H1 (cell line): ENCODE measurements at regions not wholly inside any gene's neighbourhood (a gene's known extent, or its start where the extent isn't known, plus 50 kb on each side); places are given as distances from the start of the nearest gene placed in this dataset.

Source experiments
- CTCF ChIA-PET: fragments of 300-600 bp; sonication (Branson Sonifier 250); formaldehyde crosslinking; loops from one replicate; lab custom pipeline; 2021; ENCODE audit not compliant: partially characterized antibody; lab: Charles Lee
- POLR2A ChIA-PET: fragments of 300-600 bp; sonication (Branson Sonifier 250); formaldehyde crosslinking; loops from one replicate; lab custom pipeline; 2021; ENCODE audit warnings: inconsistent platforms; ENCODE audit not compliant: partially characterized antibody; lab: Charles Lee
- DNase-seq, 2 experiments: peaks; one replicate each; pipeline versions ENCODE4 v3.0.0 to v3.0.0-alpha.2; 2010 to 2022; ENCODE audit warnings: low spot score in 2 of 2, low read depth in 1 of 2, mixed read lengths in 1 of 2
- FAIRE-seq: peaks from 2 replicates; lab custom pipeline; 2011; peaks lifted over from hg19 to GRCh38; lab: Jason Lieb, UNC
- H2AFZ ChIP-seq: 2 replicates; pipeline ENCODE4 v1.8.1; 2012; ENCODE audit warnings: low read length, inconsistent platforms
- H2AK5ac ChIP-seq: 2 replicates; pipeline ENCODE4 v1.6.1; 2013; ENCODE audit warnings: low read depth, low read length
- H2BK120ac ChIP-seq: replicated peaks from 2 replicates; pipeline ENCODE3; 2013; ENCODE audit warnings: low read depth, low read length, inconsistent platforms
- H2BK12ac ChIP-seq: 2 replicates; pipeline ENCODE4 v1.6.1; 2013; ENCODE audit warnings: low read depth, low read length
- H2BK15ac ChIP-seq: 2 replicates; pipeline ENCODE4 v1.6.1; 2013; ENCODE audit warnings: low read length
- H2BK20ac ChIP-seq: 2 replicates; pipeline ENCODE4 v1.6.1; 2013; ENCODE audit warnings: low read length
- H2BK5ac ChIP-seq: 2 replicates; pipeline ENCODE4 v1.6.1; 2013; ENCODE audit warnings: low read depth, low read length
- H3K14ac ChIP-seq: 2 replicates; pipeline ENCODE4 v1.6.1; 2013; ENCODE audit warnings: inconsistent platforms; ENCODE audit not compliant: insufficient read length
- H3K18ac ChIP-seq: 2 replicates; pipeline ENCODE4 v1.6.1; 2013; ENCODE audit warnings: low read length; ENCODE audit errors: extremely low read depth
- H3K23ac ChIP-seq: 2 replicates; pipeline ENCODE4 v1.6.1; 2013; ENCODE audit warnings: inconsistent platforms; ENCODE audit not compliant: insufficient read length
- H3K23me2 ChIP-seq: 2 replicates; pipeline ENCODE4 v1.6.1; 2013; ENCODE audit warnings: low read depth, low read length
- H3K27ac ChIP-seq: 2 replicates; pipeline ENCODE4 v1.6.1; 2011; ENCODE audit warnings: low read depth, low read length, inconsistent platforms
- H3K27me3 ChIP-seq, 4 experiments: replicated peaks in 1 of 4; 1 replicate in 1 of 4; 2 replicates in 3 of 4; pipeline versions ENCODE4 v1.6.1 to v1.8.1; 2011 to 2013; ENCODE audit warnings: low read length in 3 of 4, mild to moderate bottlenecking in 3 of 4, inconsistent platforms in 2 of 4, mixed read lengths in 2 of 4, moderate library complexity in 1 of 4; ENCODE audit not compliant: control insufficient read depth in 3 of 4, insufficient read depth in 3 of 4; ENCODE audit errors: extremely low read depth in 1 of 4
- H3K36me3 ChIP-seq, 4 experiments: 2 replicates each; pipeline versions ENCODE4 v1.6.1 to v1.8.1; 2011 to 2013; ENCODE audit warnings: mild to moderate bottlenecking in 4 of 4, low read length in 3 of 4, moderate library complexity in 2 of 4, control low read depth in 1 of 4, inconsistent platforms in 1 of 4; ENCODE audit not compliant: insufficient read depth in 4 of 4, control insufficient read depth in 2 of 4
- H3K4ac ChIP-seq: replicated peaks from 2 replicates; pipeline ENCODE3; 2013; ENCODE audit warnings: low read length, low read depth, mixed read lengths, inconsistent platforms; ENCODE audit not compliant: insufficient read length
- H3K4me1 ChIP-seq, 4 experiments: replicated peaks in 1 of 4; 1 replicate in 1 of 4; 2 replicates in 3 of 4; pipeline versions ENCODE4 v1.6.1 to v1.8.1; 2011 to 2013; ENCODE audit warnings: low read length in 3 of 4, inconsistent platforms in 2 of 4, mixed read lengths in 1 of 4; ENCODE audit not compliant: insufficient read depth in 4 of 4, control insufficient read depth in 3 of 4
- H3K4me2 ChIP-seq, 2 experiments: 2 replicates each; pipeline versions ENCODE4 v1.6.1 to v1.8.1; 2011 to 2013; ENCODE audit warnings: low read depth in 2 of 2, low read length in 2 of 2, control low read depth in 1 of 2, inconsistent platforms in 1 of 2, mild to moderate bottlenecking in 1 of 2; ENCODE audit not compliant: insufficient read depth in 1 of 2
- H3K4me3 ChIP-seq, 4 experiments: fragments of 200-600, 300-600 bp in 1 of 4; sonication (generic), shearing (Covaris generic), sonication (Bioruptor Twin) in 1 of 4; 2 replicates each; pipeline versions ENCODE4 v1.5.1 to v1.8.1; 2011 to 2016; ENCODE audit warnings: low read length in 4 of 4, low read depth in 3 of 4, control low read depth in 2 of 4, inconsistent platforms in 2 of 4, mild to moderate bottlenecking in 2 of 4, mixed read lengths in 1 of 4, moderate library complexity in 1 of 4; ENCODE audit not compliant: insufficient read depth in 2 of 4; ENCODE audit errors: extremely low read depth in 1 of 4
- H3K56ac ChIP-seq: replicated peaks from 2 replicates; pipeline ENCODE3; 2013; ENCODE audit warnings: low read depth, mild to moderate bottlenecking, mixed read lengths, low read length, inconsistent platforms; ENCODE audit not compliant: insufficient read length
- H3K79me1 ChIP-seq: 2 replicates; pipeline ENCODE4 v1.6.1; 2013; ENCODE audit warnings: low read depth, low read length, control low read depth
- H3K79me2 ChIP-seq, 2 experiments: 2 replicates each; pipeline versions ENCODE4 v1.6.1 to v1.8.1; 2012 to 2013; ENCODE audit warnings: low read length in 2 of 2, mild to moderate bottlenecking in 2 of 2, inconsistent platforms in 1 of 2; ENCODE audit not compliant: insufficient read depth in 2 of 2, control insufficient read depth in 1 of 2
- H3K9ac ChIP-seq, 4 experiments: replicated peaks in 1 of 4; 1 replicate in 1 of 4; 2 replicates in 3 of 4; pipeline versions ENCODE4 v1.6.1 to v1.8.1; 2011 to 2013; ENCODE audit warnings: low read depth in 3 of 4, low read length in 3 of 4, control low read depth in 2 of 4, mild to moderate bottlenecking in 2 of 4, moderate library complexity in 2 of 4, inconsistent platforms in 1 of 4; ENCODE audit errors: extremely low read depth in 1 of 4
- H3K9me3 ChIP-seq, 2 experiments: 2 replicates each; pipeline versions ENCODE4 v1.6.1 to v1.8.1; 2012 to 2013; ENCODE audit warnings: mild to moderate bottlenecking in 2 of 2, moderate library complexity in 2 of 2, control low read depth in 1 of 2, inconsistent platforms in 1 of 2, low read depth in 1 of 2, low read length in 1 of 2, mixed read lengths in 1 of 2; ENCODE audit not compliant: insufficient read depth in 2 of 2
- H4K20me1 ChIP-seq, 2 experiments: replicated peaks in 1 of 2; 2 replicates each; pipeline versions ENCODE3 to v1.8.1; 2011 to 2013; ENCODE audit warnings: inconsistent platforms in 2 of 2, low read length in 2 of 2, mild to moderate bottlenecking in 1 of 2; ENCODE audit not compliant: insufficient read depth in 2 of 2, control insufficient read depth in 1 of 2
- H4K5ac ChIP-seq: 2 replicates; pipeline ENCODE4 v1.6.1; 2013; ENCODE audit warnings: low read length, low read depth, mixed read lengths, inconsistent platforms; ENCODE audit not compliant: insufficient read length
- H4K8ac ChIP-seq: 2 replicates; pipeline ENCODE4 v1.8.0; 2013; ENCODE audit warnings: mild to moderate bottlenecking, moderate library complexity, low read length, inconsistent platforms; ENCODE audit not compliant: insufficient read depth; ENCODE audit errors: extremely low read depth
- H4K91ac ChIP-seq: replicated peaks from 2 replicates; pipeline ENCODE3; 2013; ENCODE audit warnings: low read length, mixed read lengths, inconsistent platforms; ENCODE audit not compliant: insufficient read length
- ASH2L ChIP-seq: fragments of 200-600, 300-600 bp; sonication (generic); IDR thresholded peaks from one replicate; pipeline ENCODE4 v1.7.1; 2017; ENCODE audit warnings: low read length
- FOSL1 ChIP-seq: IDR thresholded peaks from 2 replicates; pipeline ENCODE4 v1.6.1; 2011; ENCODE audit warnings: mild to moderate bottlenecking, low read depth, low read length, moderate library complexity; ENCODE audit not compliant: insufficient read depth
- HDAC2 ChIP-seq, 2 experiments: fragments of 300-600 bp in 1 of 2; sonication (generic) in 1 of 2; IDR thresholded peaks; 2 replicates each; pipeline ENCODE4 v1.6.1; 2011 to 2012; ENCODE audit warnings: low read depth in 2 of 2, low read length in 2 of 2, mild to moderate bottlenecking in 2 of 2, moderate library complexity in 2 of 2, borderline replicate concordance in 1 of 2, inconsistent platforms in 1 of 2
- PHF8 ChIP-seq: fragments of 200-600 bp; sonication (generic); conservative IDR thresholded peaks from 2 replicates; pipeline ENCODE4 v1.7.1; 2012; ENCODE audit warnings: low read depth, mild to moderate bottlenecking, inconsistent platforms, low read length, moderate library complexity
- RFX5 ChIP-seq: IDR thresholded peaks from 2 replicates; pipeline ENCODE4 v1.6.1; 2011; ENCODE audit warnings: low read depth, low read length, improper control_type of control experiment, borderline replicate concordance
- SIN3A ChIP-seq, 2 experiments: IDR thresholded peaks in 1 of 2; conservative IDR thresholded peaks in 1 of 2; 2 replicates each; pipeline ENCODE4 v1.6.1; 2011 to 2012; ENCODE audit warnings: low read length in 2 of 2, improper control_type of control experiment in 1 of 2, low read depth in 1 of 2, mild to moderate bottlenecking in 1 of 2
- SUZ12 ChIP-seq: fragments of 200-600 bp; sonication (generic); IDR thresholded peaks from 2 replicates; pipeline ENCODE4 v1.6.1; 2012; ENCODE audit warnings: mild to moderate bottlenecking, inconsistent platforms, low read length, moderate library complexity, mixed read lengths
- USF2 ChIP-seq: IDR thresholded peaks from 2 replicates; pipeline ENCODE4 v1.6.1; 2011; ENCODE audit warnings: low read length, improper control_type of control experiment
- WGBS, 2 experiments: shearing (Covaris generic) in 1 of 2; methylation state at CpG; one replicate each; pipeline versions ENCODE4 v1.1.6 to v1.1.7; 2013 to 2015; ENCODE audit warnings: low lambda C conversion rate in 2 of 2, mixed read lengths in 2 of 2, inconsistent platforms in 1 of 2, low coverage in 1 of 2, missing lambda C conversion rate in 1 of 2; ENCODE audit not compliant: insufficient replicate concordance in 2 of 2, insufficient coverage in 1 of 2, insufficient read length in 1 of 2; ENCODE audit errors: extremely low coverage in 1 of 2, missing lambda C conversion rate in 1 of 2; 5-methylcytosine and 5-hydroxymethylcytosine counted together

GRCh38 chr2:138306626-138307025 lies 194.9 kb upstream of the SPOPL start:
- Histone ChIP-seq H2AK5ac (no peak overlapping the region), H3K79me1 (no peaks in the 10 kb centered on the region), H2BK20ac (no peak overlapping the region), H3K79me2 (no peaks in the 10 kb centered on the region), H3K4me2 (no peak overlapping the region), H3K14ac (no peak overlapping the region), H3K27ac (no peak overlapping the region), H4K20me1 (no peaks in the 10 kb centered on the region), H3K4me3 (no peak overlapping the region), H4K91ac (no peak overlapping the region), H4K5ac (no peak overlapping the region), H3K23me2 (no peaks in the 10 kb centered on the region), H2BK120ac (no peak overlapping the region), H3K9me3 (no peaks in the 10 kb centered on the region), H3K4me1 (no peaks in the 10 kb centered on the region), H2AFZ (no peak overlapping the region), H2BK12ac (no peak overlapping the region), H3K27me3 (no peaks in the 10 kb centered on the region), H3K36me3 (no peaks in the 10 kb centered on the region), H2BK5ac (no peak overlapping the region), H2BK15ac (no peak overlapping the region), H3K9ac (no peak overlapping the region), H3K56ac (no peak overlapping the region), H3K23ac (no peak overlapping the region), H3K18ac (no peak overlapping the region), H4K8ac (no peak overlapping the region), H3K4ac (no peak overlapping the region)
- ChIA-PET CTCF (no interaction called here), POLR2A (no interaction called here)
- no peak for FAIRE-seq
- no peak for DNase-seq
- WGBS, 2 experiments: 85% methylated on average over 3 of the region's 3 CpGs; no CpG with 5 or more reads in 1 of the 2 experiments
- TF ChIP-seq ASH2L (no peak), SIN3A (conservative IDR thresholded peaks at IDR 0.05 in 1 of 2, IDR thresholded peaks at IDR 0.05 in 1 of 2; ENCODE audit: low read depth in 1 of 2, low read length in 2 of 2) (no peak), RFX5 (no peak), SUZ12 (no peak), HDAC2 (IDR thresholded peaks at IDR 0.05; ENCODE audit: borderline replicate concordance in 1 of 2, low read depth in 2 of 2, low read length in 2 of 2) (no peak), USF2 (no peak), PHF8 (no peak), FOSL1 (no peak)
